ENCODE measurements at regions not wholly inside any gene's neighbourhood (a gene's known extent, or its start where the extent isn't known, plus 50 kb on each side); places are given as distances from the start of the nearest gene placed in this dataset.

DNA sequence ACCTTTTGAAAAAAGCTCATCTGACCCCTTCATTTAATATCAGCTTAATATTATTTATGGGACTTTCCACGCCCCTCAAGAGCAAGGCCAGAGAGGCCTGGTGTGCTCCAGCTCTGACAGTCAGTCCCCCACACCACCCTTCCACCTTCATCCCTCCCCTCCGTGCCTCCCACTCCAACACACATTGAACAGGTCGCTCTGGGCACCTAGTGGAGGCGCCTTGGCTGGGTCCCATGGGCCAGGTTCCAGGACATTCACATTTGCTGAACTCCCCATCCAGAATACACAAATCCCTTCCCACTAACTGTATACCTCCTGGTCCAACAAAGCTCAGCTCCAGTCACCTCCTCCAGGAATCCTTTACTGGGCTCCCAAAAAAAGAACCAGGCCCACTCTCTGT is 137.5 kb downstream of the BCOR start:
- peaks cover 5% of the 10 kb centered on the region for H3K4me1 ChIP-seq (ENCODE audit: insufficient read depth, low read length, severe bottlenecking)

DNA sequence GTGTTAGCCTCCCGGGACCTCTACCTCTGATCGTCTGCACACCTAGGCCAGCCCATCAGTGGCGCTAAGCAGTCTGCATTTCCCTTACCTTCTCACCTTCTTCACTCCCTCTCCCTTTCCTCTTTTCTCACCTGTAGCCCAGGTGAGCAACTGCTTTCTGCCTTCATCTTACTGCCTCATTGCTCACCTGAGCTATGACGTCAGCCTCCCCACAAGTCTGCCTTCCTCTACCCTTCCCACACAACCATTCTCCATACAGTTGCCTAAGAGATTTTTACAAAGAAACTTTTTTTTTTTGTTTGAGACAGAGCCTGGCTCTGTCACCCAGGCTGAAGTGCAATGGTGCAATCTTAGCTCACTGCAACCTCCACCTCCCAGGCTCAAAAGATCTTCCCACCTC is 136.3 kb downstream of the BCOR start:
- H3K9ac ChIP-seq (ENCODE audit: low read length), result no peak overlapping the region
- H3K9me3 ChIP-seq (ENCODE audit: low read length), result no peaks in the 10 kb centered on the region
- H3K4me2 ChIP-seq (ENCODE audit: low read length), result no peak overlapping the region
- no peaks in the 10 kb centered on the region for H3K4me1 ChIP-seq (ENCODE audit: insufficient read depth, low read length, severe bottlenecking)
- H3K4me3 ChIP-seq (ENCODE audit: low read depth, low read length, poor library complexity, severe bottlenecking), result no peak overlapping the region
- H2AFZ ChIP-seq (ENCODE audit: low read length), result no peak overlapping the region
- no peaks in the 10 kb centered on the region; the same call in 1 of the 2 replicates for H3K27me3 ChIP-seq (ENCODE audit: insufficient read depth, low read length)
- H3K9me2 ChIP-seq (ENCODE audit: low read depth, low read length), result no peaks in the 10 kb centered on the region
- TF ChIP-seq, protein P1, sequence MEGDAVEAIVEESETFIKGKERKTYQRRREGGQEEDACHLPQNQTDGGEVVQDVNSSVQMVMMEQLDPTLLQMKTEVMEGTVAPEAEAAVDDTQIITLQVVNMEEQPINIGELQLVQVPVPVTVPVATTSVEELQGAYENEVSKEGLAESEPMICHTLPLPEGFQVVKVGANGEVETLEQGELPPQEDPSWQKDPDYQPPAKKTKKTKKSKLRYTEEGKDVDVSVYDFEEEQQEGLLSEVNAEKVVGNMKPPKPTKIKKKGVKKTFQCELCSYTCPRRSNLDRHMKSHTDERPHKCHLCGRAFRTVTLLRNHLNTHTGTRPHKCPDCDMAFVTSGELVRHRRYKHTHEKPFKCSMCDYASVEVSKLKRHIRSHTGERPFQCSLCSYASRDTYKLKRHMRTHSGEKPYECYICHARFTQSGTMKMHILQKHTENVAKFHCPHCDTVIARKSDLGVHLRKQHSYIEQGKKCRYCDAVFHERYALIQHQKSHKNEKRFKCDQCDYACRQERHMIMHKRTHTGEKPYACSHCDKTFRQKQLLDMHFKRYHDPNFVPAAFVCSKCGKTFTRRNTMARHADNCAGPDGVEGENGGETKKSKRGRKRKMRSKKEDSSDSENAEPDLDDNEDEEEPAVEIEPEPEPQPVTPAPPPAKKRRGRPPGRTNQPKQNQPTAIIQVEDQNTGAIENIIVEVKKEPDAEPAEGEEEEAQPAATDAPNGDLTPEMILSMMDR (IDR thresholded peaks at IDR 0.05; ENCODE audit: low read length), result no peak
- TF ChIP-seq EZH2 (IDR thresholded peaks at IDR 0.05; ENCODE audit: borderline replicate concordance, low read length), result no peak
- no peak overlapping the region for H3K27ac ChIP-seq (ENCODE audit: low read depth, low read length, poor library complexity, severe bottlenecking)
- no peaks in the 10 kb centered on the region for H4K20me1 ChIP-seq (ENCODE audit: insufficient read depth, low read length)
- H3F3A ChIP-seq (ENCODE audit: insufficient read depth, low read length), result no peaks in the 10 kb centered on the region
- no peaks in the 10 kb centered on the region for H3K79me2 ChIP-seq (ENCODE audit: insufficient read depth, low read length)
- no peaks in the 10 kb centered on the region; the same call in 1 of the 2 replicates for H3K36me3 ChIP-seq (ENCODE audit: insufficient read depth, low read length)

More for the DNA sequence above, 137.5 kb downstream of the BCOR start:
- Histone ChIP-seq H3K27me3 (ENCODE audit: insufficient read depth, low read length) (no peaks in the 10 kb centered on the region; the same call in 1 of the 2 replicates), H3K79me2 (ENCODE audit: insufficient read depth, low read length) (no peaks in the 10 kb centered on the region), H3K27ac (ENCODE audit: low read depth, low read length, poor library complexity, severe bottlenecking) (no peak overlapping the region), H3K4me3 (ENCODE audit: low read depth, low read length, poor library complexity, severe bottlenecking) (no peak overlapping the region), H3K9me3 (ENCODE audit: low read length) (no peaks in the 10 kb centered on the region), H3K9ac (ENCODE audit: low read length) (no peak overlapping the region), H2AFZ (ENCODE audit: low read length) (no peak overlapping the region), H3K36me3 (ENCODE audit: insufficient read depth, low read length) (no peaks in the 10 kb centered on the region; the same call in 1 of the 2 replicates), H3F3A (ENCODE audit: insufficient read depth, low read length) (no peaks in the 10 kb centered on the region), H3K4me2 (ENCODE audit: low read length) (no peak overlapping the region), H4K20me1 (ENCODE audit: insufficient read depth, low read length) (no peaks in the 10 kb centered on the region), H3K9me2 (ENCODE audit: low read depth, low read length) (no peaks in the 10 kb centered on the region)
- TF ChIP-seq EZH2 (IDR thresholded peaks at IDR 0.05; ENCODE audit: borderline replicate concordance, low read length), result no peak
- TF ChIP-seq, protein P1 (IDR thresholded peaks at IDR 0.05; ENCODE audit: low read length), result no peak

DNA sequence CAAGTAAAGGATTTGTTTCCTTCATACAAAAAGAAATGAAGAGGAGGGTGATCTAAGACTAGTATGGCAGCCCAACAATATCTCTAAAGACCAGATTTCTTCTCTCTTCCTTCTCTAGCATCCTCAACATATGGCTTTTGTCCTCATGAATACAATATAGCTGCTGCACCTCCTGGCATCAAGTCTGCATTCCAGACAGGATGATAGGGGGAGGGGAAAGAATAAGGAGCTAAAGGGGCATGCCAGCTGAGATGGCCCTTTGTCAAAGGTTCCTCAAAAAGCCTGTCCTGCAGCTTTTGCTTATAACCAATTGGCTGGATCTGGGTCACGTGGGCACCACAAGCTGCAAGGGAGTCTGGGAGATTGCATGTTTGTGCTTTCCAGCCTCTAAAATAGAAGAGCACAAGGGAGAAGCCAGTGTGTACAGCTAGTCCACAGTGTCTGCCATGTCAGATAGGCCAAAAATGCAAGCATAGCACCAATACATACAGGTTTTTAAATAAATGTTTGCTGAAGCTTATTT is 132.6 kb downstream of the BCOR start:
- H3K9ac ChIP-seq (ENCODE audit: low read length), result no peak overlapping the region
- peaks cover 9% of the 10 kb centered on the region for H3K4me1 ChIP-seq (ENCODE audit: insufficient read depth, low read length, severe bottlenecking)
- H3F3A ChIP-seq (ENCODE audit: insufficient read depth, low read length), result no peaks in the 10 kb centered on the region
- no peaks in the 10 kb centered on the region for H3K79me2 ChIP-seq (ENCODE audit: insufficient read depth, low read length)
- H3K4me3 ChIP-seq (ENCODE audit: low read depth, low read length, poor library complexity, severe bottlenecking), result no peak overlapping the region
- no peak overlapping the region for H3K4me2 ChIP-seq (ENCODE audit: low read length)
- no peaks in the 10 kb centered on the region; the same call in 1 of the 2 replicates for H3K27me3 ChIP-seq (ENCODE audit: insufficient read depth, low read length)
- H3K9me3 ChIP-seq (ENCODE audit: low read length), result no peaks in the 10 kb centered on the region
- H3K9me2 ChIP-seq (ENCODE audit: low read depth, low read length), result no peaks in the 10 kb centered on the region
- no peak for TF ChIP-seq EZH2 (IDR thresholded peaks at IDR 0.05; ENCODE audit: borderline replicate concordance, low read length)
- TF ChIP-seq, protein P1 (IDR thresholded peaks at IDR 0.05; ENCODE audit: low read length), result no peak
- no peak overlapping the region for H2AFZ ChIP-seq (ENCODE audit: low read length)
- H4K20me1 ChIP-seq (ENCODE audit: insufficient read depth, low read length), result no peaks in the 10 kb centered on the region
- H3K36me3 ChIP-seq (ENCODE audit: insufficient read depth, low read length), result no peaks in the 10 kb centered on the region; the same call in 1 of the 2 replicates
- no peak overlapping the region for H3K27ac ChIP-seq (ENCODE audit: low read depth, low read length, poor library complexity, severe bottlenecking)
